ENCODE measurements at regions not wholly inside any gene's neighbourhood (a gene's known extent, or its start where the extent isn't known, plus 50 kb on each side); places are given as distances from the start of the nearest gene placed in this dataset.

GRCh38 chr13:97133955-97134354 lies 88.2 kb upstream of the MBNL2 start:
- Histone ChIP-seq H3K4me3 (ENCODE audit: control insufficient read depth in 1 of 7, extremely low read depth in 1 of 7, insufficient read depth in 4 of 7, low read depth in 2 of 7, low read length in 6 of 7) (no peak overlapping the region), H3K27ac (ENCODE audit: insufficient read depth in 1 of 2, low read depth in 1 of 2, low read length in 2 of 2, poor library complexity in 1 of 2, severe bottlenecking in 2 of 2) (no peak overlapping the region), H3K4me1 (ENCODE audit: control extremely low read depth in 1 of 4, control insufficient read depth in 4 of 4, insufficient read depth in 4 of 4, low read length in 3 of 4) (no peaks in the 10 kb centered on the region), H3K27me3 (replicated peaks in 2 of 5; ENCODE audit: control insufficient read depth in 4 of 5, insufficient read depth in 5 of 5, low read length in 4 of 5) (peaks cover 0 to 9% (median 0%) of the 10 kb centered on the region in 5 experiments), H3K9me3 (ENCODE audit: control extremely low read depth in 1 of 5, control insufficient read depth in 4 of 5, insufficient read depth in 2 of 5, low read depth in 1 of 5, low read length in 4 of 5) (no peaks in the 10 kb centered on the region), H3K36me3 (ENCODE audit: control insufficient read depth in 4 of 4, insufficient read depth in 4 of 4, low read length in 3 of 4) (no peaks in the 10 kb centered on the region)
- DNase-seq: no peak
- CTCF ChIA-PET: no interaction called here
- WGBS (ENCODE audit: insufficient coverage): 83% methylated on average over 2 of the region's 3 CpGs
- POLR2A ChIA-PET: no interaction called here

DNA sequence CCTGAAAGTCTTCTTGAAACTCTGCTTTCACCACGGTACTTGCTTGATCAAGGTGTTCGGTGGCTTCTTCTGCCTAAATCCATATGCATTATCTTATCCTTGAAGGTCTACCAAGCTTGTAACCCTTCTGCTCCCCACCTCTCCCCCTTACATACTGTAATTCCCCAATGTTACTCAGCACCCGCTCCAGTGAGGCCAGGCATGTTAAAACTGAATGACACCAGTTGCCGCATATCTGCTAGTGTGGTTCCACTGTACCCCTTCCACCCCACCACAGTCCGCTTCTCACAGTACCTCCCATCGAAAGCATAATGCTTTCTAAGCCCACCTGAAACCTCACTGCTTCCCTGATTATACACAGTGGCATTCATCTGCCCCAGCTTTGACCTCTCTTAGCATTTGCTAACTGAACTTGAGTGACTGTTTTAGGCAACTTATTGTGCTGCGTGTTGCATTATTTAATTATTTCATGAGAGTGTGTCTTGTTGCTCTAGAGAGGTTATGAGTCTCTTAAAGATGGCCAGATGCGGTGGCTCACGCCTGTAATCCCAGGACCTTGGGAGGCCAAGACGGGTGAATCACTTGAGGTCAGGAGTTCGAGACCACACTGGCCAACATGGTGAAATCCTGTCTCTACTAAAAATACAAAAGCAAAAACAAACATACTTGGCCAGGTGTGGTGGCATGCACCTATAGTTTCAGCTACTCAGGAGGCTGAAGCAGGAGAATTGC lies 87.6 kb upstream of the MBNL2 start:
- Histone ChIP-seq H3K36me3 (ENCODE audit: control insufficient read depth in 4 of 4, insufficient read depth in 4 of 4, low read length in 3 of 4) (no peaks in the 10 kb centered on the region), H3K4me1 (ENCODE audit: control extremely low read depth in 1 of 4, control insufficient read depth in 4 of 4, insufficient read depth in 4 of 4, low read length in 3 of 4) (no peaks in the 10 kb centered on the region), H3K27me3 (replicated peaks in 2 of 5; ENCODE audit: control insufficient read depth in 4 of 5, insufficient read depth in 5 of 5, low read length in 4 of 5) (peaks cover 0 to 8% (median 0%) of the 10 kb centered on the region in 5 experiments), H3K4me3 (ENCODE audit: control insufficient read depth in 1 of 7, extremely low read depth in 1 of 7, insufficient read depth in 4 of 7, low read depth in 2 of 7, low read length in 6 of 7) (no peak overlapping the region), H3K9me3 (ENCODE audit: control extremely low read depth in 1 of 5, control insufficient read depth in 4 of 5, insufficient read depth in 2 of 5, low read depth in 1 of 5, low read length in 4 of 5) (no peaks in the 10 kb centered on the region), H3K27ac (ENCODE audit: insufficient read depth in 1 of 2, low read depth in 1 of 2, low read length in 2 of 2, poor library complexity in 1 of 2, severe bottlenecking in 2 of 2) (no peak overlapping the region)
- no peak for DNase-seq
- 98% methylated on average over 6 of the region's 11 CpGs for WGBS (ENCODE audit: insufficient coverage)
- POLR2A ChIA-PET: no interaction called here
- CTCF ChIA-PET: no interaction called here

DNA sequence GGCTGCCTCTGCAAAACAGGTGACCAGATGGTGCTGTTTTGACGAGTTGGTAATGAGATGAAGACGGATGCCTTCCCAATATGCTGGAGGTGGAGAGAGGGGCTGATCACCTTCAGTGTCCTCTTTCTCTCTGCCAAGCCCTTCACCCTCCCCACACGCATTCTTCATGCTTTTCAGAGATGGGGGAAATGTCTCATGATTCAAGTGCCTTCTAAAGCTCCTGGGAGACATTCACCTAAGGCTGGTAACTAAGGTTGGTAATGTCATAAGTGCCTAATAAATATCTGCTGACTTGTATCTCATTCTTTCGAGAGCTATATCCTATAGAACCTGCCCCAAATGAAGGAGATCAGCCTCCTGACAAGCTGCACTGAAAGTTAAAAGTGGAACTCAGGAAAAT lies 86.2 kb upstream of the MBNL2 start:
- Histone ChIP-seq H3K27ac (ENCODE audit: insufficient read depth in 1 of 2, low read depth in 1 of 2, low read length in 2 of 2, poor library complexity in 1 of 2, severe bottlenecking in 2 of 2) (no peak overlapping the region), H3K4me1 (ENCODE audit: control extremely low read depth in 1 of 4, control insufficient read depth in 4 of 4, insufficient read depth in 4 of 4, low read length in 3 of 4) (no peaks in the 10 kb centered on the region), H3K27me3 (replicated peaks in 2 of 5; ENCODE audit: control insufficient read depth in 4 of 5, insufficient read depth in 5 of 5, low read length in 4 of 5) (peaks cover 0 to 6% (median 0%) of the 10 kb centered on the region in 5 experiments), H3K9me3 (ENCODE audit: control extremely low read depth in 1 of 5, control insufficient read depth in 4 of 5, insufficient read depth in 2 of 5, low read depth in 1 of 5, low read length in 4 of 5) (no peaks in the 10 kb centered on the region), H3K36me3 (ENCODE audit: control insufficient read depth in 4 of 4, insufficient read depth in 4 of 4, low read length in 3 of 4) (no peaks in the 10 kb centered on the region), H3K4me3 (ENCODE audit: control insufficient read depth in 1 of 7, extremely low read depth in 1 of 7, insufficient read depth in 4 of 7, low read depth in 2 of 7, low read length in 6 of 7) (no peak overlapping the region)
- DNase-seq: no peak
- ChIA-PET CTCF (no interaction called here), POLR2A (interaction anchor here (0.7 kb wide), 1 partner anchor 154 kb away, joined by 7 read pairs; no protein-coding TSS in a partner anchor)
- WGBS (ENCODE audit: insufficient coverage): 100% methylated on average over 1 of the region's 4 CpGs

DNA sequence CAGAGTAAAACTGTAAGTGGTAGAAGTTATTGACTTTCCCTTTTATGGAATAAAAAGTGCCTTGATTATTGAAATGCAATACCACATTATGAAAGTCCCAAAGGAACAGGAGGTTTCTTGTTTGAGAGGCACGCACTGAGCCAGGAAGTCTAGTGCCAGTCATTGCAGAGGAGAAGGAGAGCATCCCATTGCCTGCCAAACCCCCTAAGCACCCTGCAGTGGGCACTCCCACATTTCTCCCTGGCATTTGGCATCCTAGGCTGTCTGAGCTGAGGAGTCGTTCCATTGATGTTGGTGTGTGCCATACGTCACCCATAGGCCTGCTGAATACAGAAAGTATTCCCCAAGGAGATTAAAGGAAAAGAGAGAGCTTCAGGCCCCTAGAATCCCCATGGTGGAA lies 85.7 kb upstream of the MBNL2 start:
- ChIA-PET CTCF (no interaction called here), POLR2A (no interaction called here)

GRCh38 chr13:97139691-97140090 lies 82.4 kb upstream of the MBNL2 start:
- no peaks in the 10 kb centered on the region for H3K9me3 ChIP-seq (ENCODE audit: control extremely low read depth in 1 of 5, control insufficient read depth in 4 of 5, insufficient read depth in 2 of 5, low read depth in 1 of 5, low read length in 4 of 5)
- no peaks in the 10 kb centered on the region for H3K36me3 ChIP-seq (ENCODE audit: control insufficient read depth in 4 of 4, insufficient read depth in 4 of 4, low read length in 3 of 4)
- POLR2A ChIA-PET: no interaction called here
- peaks cover 0 to 2% (median 0%) of the 10 kb centered on the region in 4 experiments for H3K4me1 ChIP-seq (ENCODE audit: control extremely low read depth in 1 of 4, control insufficient read depth in 4 of 4, insufficient read depth in 4 of 4, low read length in 3 of 4)
- no peak overlapping the region for H3K4me3 ChIP-seq (ENCODE audit: control insufficient read depth in 1 of 7, extremely low read depth in 1 of 7, insufficient read depth in 4 of 7, low read depth in 2 of 7, low read length in 6 of 7)
- peaks cover 0 to 20% (median 13%) of the 10 kb centered on the region in 5 experiments for H3K27me3 ChIP-seq (replicated peaks in 2 of 5; ENCODE audit: control insufficient read depth in 4 of 5, insufficient read depth in 5 of 5, low read length in 4 of 5)
- WGBS (ENCODE audit: insufficient coverage): 100% methylated on average over 2 of the region's 3 CpGs
- H3K27ac ChIP-seq (ENCODE audit: insufficient read depth in 1 of 2, low read depth in 1 of 2, low read length in 2 of 2, poor library complexity in 1 of 2, severe bottlenecking in 2 of 2): no peak overlapping the region
- DNase-seq: no peak
- CTCF ChIA-PET: interaction anchor here (1.3 kb wide), 1 partner anchor 15 kb away, joined by 3 read pairs; no protein-coding TSS in a partner anchor

More for the DNA sequence above, 85.7 kb upstream of the MBNL2 start:
- 100% methylated on average over 2 of the region's 3 CpGs for WGBS (ENCODE audit: insufficient coverage)
- Histone ChIP-seq H3K4me3 (ENCODE audit: control insufficient read depth in 1 of 7, extremely low read depth in 1 of 7, insufficient read depth in 4 of 7, low read depth in 2 of 7, low read length in 6 of 7) (no peak overlapping the region), H3K27me3 (replicated peaks in 2 of 5; ENCODE audit: control insufficient read depth in 4 of 5, insufficient read depth in 5 of 5, low read length in 4 of 5) (peaks cover 0 to 6% (median 5%) of the 10 kb centered on the region in 5 experiments), H3K27ac (ENCODE audit: insufficient read depth in 1 of 2, low read depth in 1 of 2, low read length in 2 of 2, poor library complexity in 1 of 2, severe bottlenecking in 2 of 2) (no peak overlapping the region), H3K36me3 (ENCODE audit: control insufficient read depth in 4 of 4, insufficient read depth in 4 of 4, low read length in 3 of 4) (no peaks in the 10 kb centered on the region), H3K4me1 (ENCODE audit: control extremely low read depth in 1 of 4, control insufficient read depth in 4 of 4, insufficient read depth in 4 of 4, low read length in 3 of 4) (no peaks in the 10 kb centered on the region), H3K9me3 (ENCODE audit: control extremely low read depth in 1 of 5, control insufficient read depth in 4 of 5, insufficient read depth in 2 of 5, low read depth in 1 of 5, low read length in 4 of 5) (no peaks in the 10 kb centered on the region)
- no peak for DNase-seq

DNA sequence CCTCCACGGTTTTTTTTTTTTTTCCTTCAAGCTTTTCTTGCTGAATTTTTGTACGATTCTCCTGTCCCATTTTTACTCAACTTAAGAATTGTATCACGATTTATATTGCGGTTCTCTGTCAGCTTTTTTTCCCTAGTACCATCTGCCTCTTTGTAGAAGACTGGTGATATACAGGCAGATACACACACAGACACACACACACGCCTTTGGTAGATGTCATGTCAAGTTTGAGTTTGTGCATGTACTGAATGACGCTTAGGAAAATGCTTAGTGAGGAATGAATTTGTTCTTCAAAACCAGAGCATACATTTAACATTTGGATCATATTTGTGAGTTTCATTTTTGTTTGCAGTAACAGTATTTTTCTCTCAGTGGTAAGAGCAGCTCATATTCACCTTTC lies 82.0 kb upstream of the MBNL2 start:
- no peak overlapping the region for H3K27ac ChIP-seq (ENCODE audit: insufficient read depth in 1 of 2, low read depth in 1 of 2, low read length in 2 of 2, poor library complexity in 1 of 2, severe bottlenecking in 2 of 2)
- H3K27me3 ChIP-seq (replicated peaks in 2 of 5; ENCODE audit: control insufficient read depth in 4 of 5, insufficient read depth in 5 of 5, low read length in 4 of 5): peaks cover 0 to 20% (median 13%) of the 10 kb centered on the region in 5 experiments
- H3K36me3 ChIP-seq (ENCODE audit: control insufficient read depth in 4 of 4, insufficient read depth in 4 of 4, low read length in 3 of 4): no peaks in the 10 kb centered on the region
- H3K9me3 ChIP-seq (ENCODE audit: control extremely low read depth in 1 of 5, control insufficient read depth in 4 of 5, insufficient read depth in 2 of 5, low read depth in 1 of 5, low read length in 4 of 5): no peaks in the 10 kb centered on the region
- POLR2A ChIA-PET: no interaction called here
- WGBS (ENCODE audit: insufficient coverage): 43% methylated on average over 1 of the region's 6 CpGs
- CTCF ChIA-PET: interaction anchor here (1.3 kb wide), 1 partner anchor 15 kb away, joined by 3 read pairs; no protein-coding TSS in a partner anchor
- H3K4me3 ChIP-seq (ENCODE audit: control insufficient read depth in 1 of 7, extremely low read depth in 1 of 7, insufficient read depth in 4 of 7, low read depth in 2 of 7, low read length in 6 of 7): no peak overlapping the region
- no peak for DNase-seq
- peaks cover 0 to 2% (median 0%) of the 10 kb centered on the region in 4 experiments for H3K4me1 ChIP-seq (ENCODE audit: control extremely low read depth in 1 of 4, control insufficient read depth in 4 of 4, insufficient read depth in 4 of 4, low read length in 3 of 4)

- Histone ChIP-seq H3K27me3 (replicated peaks in 2 of 5; ENCODE audit: control insufficient read depth in 4 of 5, insufficient read depth in 5 of 5, low read length in 4 of 5) (peaks cover 0 to 20% (median 12%) of the 10 kb centered on the region in 5 experiments), H3K4me3 (ENCODE audit: control insufficient read depth in 1 of 7, extremely low read depth in 1 of 7, insufficient read depth in 4 of 7, low read depth in 2 of 7, low read length in 6 of 7) (no peak overlapping the region), H3K9me3 (ENCODE audit: control extremely low read depth in 1 of 5, control insufficient read depth in 4 of 5, insufficient read depth in 2 of 5, low read depth in 1 of 5, low read length in 4 of 5) (no peaks in the 10 kb centered on the region), H3K36me3 (ENCODE audit: control insufficient read depth in 4 of 4, insufficient read depth in 4 of 4, low read length in 3 of 4) (no peaks in the 10 kb centered on the region), H3K27ac (ENCODE audit: insufficient read depth in 1 of 2, low read depth in 1 of 2, low read length in 2 of 2, poor library complexity in 1 of 2, severe bottlenecking in 2 of 2) (no peak overlapping the region), H3K4me1 (ENCODE audit: control extremely low read depth in 1 of 4, control insufficient read depth in 4 of 4, insufficient read depth in 4 of 4, low read length in 3 of 4) (peaks cover 0 to 2% (median 0%) of the 10 kb centered on the region in 4 experiments)
- CTCF ChIA-PET: no interaction called here
- no peak for DNase-seq
- no CpG with 5 or more reads among the region's 3 CpGs for WGBS (ENCODE audit: insufficient coverage)
- POLR2A ChIA-PET: no interaction called here
Measured at GRCh38 chr13:97140611-97141010, 81.5 kb upstream of the MBNL2 start.
